Mesenchymal stem cell (in vitro differentiated cells and primary cell): ENCODE measurements at regions not wholly inside any gene's neighbourhood (a gene's known extent, or its start where the extent isn't known, plus 50 kb on each side); places are given as distances from the start of the nearest gene placed in this dataset.

Source experiments
- DNase-seq: peaks from one replicate; pipeline ENCODE4 v3.0.0-alpha.2; 2013
- H2AFZ ChIP-seq: one replicate; pipeline ENCODE4 v1.6.1; 2013; ENCODE audit warnings: low read depth, mild to moderate bottlenecking, control low read depth, inconsistent platforms, low read length, moderate library complexity
- H2AK5ac ChIP-seq: 2 replicates; pipeline ENCODE4 v1.6.1; 2013; ENCODE audit warnings: low read length, moderate library complexity, mild to moderate bottlenecking, inconsistent platforms; ENCODE audit not compliant: severe bottlenecking
- H2BK120ac ChIP-seq: one replicate; pipeline ENCODE4 v1.6.1; 2013; ENCODE audit warnings: low read depth, mild to moderate bottlenecking, inconsistent platforms, low read length, moderate library complexity
- H2BK12ac ChIP-seq, 2 experiments: one replicate each; pipeline ENCODE4 v1.6.1; 2013; ENCODE audit warnings: inconsistent platforms in 2 of 2, low read length in 2 of 2, mild to moderate bottlenecking in 2 of 2, moderate library complexity in 2 of 2, control low read depth in 1 of 2
- H2BK15ac ChIP-seq: one replicate; pipeline ENCODE4 v1.6.1; 2013; ENCODE audit warnings: mild to moderate bottlenecking, low read depth, inconsistent platforms; ENCODE audit not compliant: poor library complexity, severe bottlenecking
- H2BK5ac ChIP-seq: 2 replicates; pipeline ENCODE4 v1.6.1; 2013; ENCODE audit warnings: low read depth, mild to moderate bottlenecking, low read length, control low read depth, inconsistent platforms; ENCODE audit not compliant: poor library complexity, severe bottlenecking
- H3K14ac ChIP-seq, 2 experiments: one replicate each; pipeline ENCODE4 v1.6.1; 2013; ENCODE audit warnings: inconsistent platforms in 2 of 2, low read length in 2 of 2, control low read depth in 1 of 2, mild to moderate bottlenecking in 1 of 2, moderate library complexity in 1 of 2
- H3K18ac ChIP-seq, 2 experiments: one replicate each; pipeline ENCODE4 v1.6.1; 2013; ENCODE audit warnings: inconsistent platforms in 2 of 2, low read length in 2 of 2, control low read depth in 1 of 2, low read depth in 1 of 2, mild to moderate bottlenecking in 1 of 2
- H3K23ac ChIP-seq, 2 experiments: one replicate each; pipeline ENCODE4 v1.6.1; 2013; ENCODE audit warnings: inconsistent platforms in 2 of 2, low read length in 2 of 2, mild to moderate bottlenecking in 2 of 2, moderate library complexity in 2 of 2, control low read depth in 1 of 2
- H3K27ac ChIP-seq: 2 replicates; pipeline ENCODE4 v1.5.1; 2013; ENCODE audit warnings: mild to moderate bottlenecking, moderate library complexity, low read length, control low read depth, inconsistent platforms; ENCODE audit not compliant: poor library complexity, severe bottlenecking
- H3K27me3 ChIP-seq, 2 experiments: 2 replicates each; pipeline versions ENCODE4 v1.6.1 to v1.7.0; 2013; ENCODE audit warnings: low read length in 2 of 2, mild to moderate bottlenecking in 2 of 2, moderate library complexity in 2 of 2, control low read depth in 1 of 2, inconsistent platforms in 1 of 2; ENCODE audit not compliant: control insufficient read depth in 1 of 2, insufficient read depth in 1 of 2
- H3K36me3 ChIP-seq, 2 experiments: 2 replicates each; pipeline versions ENCODE4 v1.6.1 to v1.7.0; 2013; ENCODE audit warnings: low read length in 2 of 2, control low read depth in 1 of 2, inconsistent platforms in 1 of 2, low read depth in 1 of 2, mild to moderate bottlenecking in 1 of 2; ENCODE audit not compliant: insufficient read depth in 2 of 2, control insufficient read depth in 1 of 2
- H3K4ac ChIP-seq, 2 experiments: one replicate each; pipeline ENCODE4 v1.6.1; 2013; ENCODE audit warnings: inconsistent platforms in 2 of 2, low read length in 2 of 2, mild to moderate bottlenecking in 2 of 2, moderate library complexity in 2 of 2, control low read depth in 1 of 2, low read depth in 1 of 2
- H3K4me1 ChIP-seq: 2 replicates; pipeline ENCODE4 v1.6.1; 2013; ENCODE audit warnings: low read depth, low read length, control low read depth; ENCODE audit not compliant: control insufficient read depth, insufficient read depth
- H3K4me2 ChIP-seq: 2 replicates; pipeline ENCODE4 v1.6.1; 2013; ENCODE audit warnings: low read length, mild to moderate bottlenecking, inconsistent platforms; ENCODE audit not compliant: poor library complexity, severe bottlenecking
- H3K4me3 ChIP-seq, 2 experiments: 2 replicates each; pipeline versions ENCODE4 v1.5.1 to v1.7.0; 2013; ENCODE audit warnings: low read length in 2 of 2, mild to moderate bottlenecking in 2 of 2, control low read depth in 1 of 2, low read depth in 1 of 2; ENCODE audit not compliant: insufficient read depth in 1 of 2
- H3K79me1 ChIP-seq: replicated peaks from 2 replicates; pipeline ENCODE4 v1.6.1; 2013; ENCODE audit warnings: mild to moderate bottlenecking, control low read depth, low read length, inconsistent platforms; ENCODE audit not compliant: poor library complexity, severe bottlenecking
- H3K9ac ChIP-seq: 2 replicates; pipeline ENCODE4 v1.7.0; 2013; ENCODE audit warnings: mild to moderate bottlenecking, low read length, moderate library complexity
- H3K9me3 ChIP-seq: 2 replicates; pipeline ENCODE4 v1.7.0; 2013; ENCODE audit warnings: mild to moderate bottlenecking, low read length; ENCODE audit not compliant: control insufficient read depth
- H4K8ac ChIP-seq: one replicate; pipeline ENCODE4 v1.6.1; 2013; ENCODE audit warnings: inconsistent platforms, mild to moderate bottlenecking, low read length, moderate library complexity
- H4K91ac ChIP-seq: one replicate; pipeline ENCODE4 v1.6.1; 2013; ENCODE audit warnings: mild to moderate bottlenecking, low read length, inconsistent platforms
- WGBS: methylation state at CpG from one replicate; pipeline ENCODE4 v1.1.7; 2013; ENCODE audit warnings: mixed read lengths; 5-methylcytosine and 5-hydroxymethylcytosine counted together

DNA sequence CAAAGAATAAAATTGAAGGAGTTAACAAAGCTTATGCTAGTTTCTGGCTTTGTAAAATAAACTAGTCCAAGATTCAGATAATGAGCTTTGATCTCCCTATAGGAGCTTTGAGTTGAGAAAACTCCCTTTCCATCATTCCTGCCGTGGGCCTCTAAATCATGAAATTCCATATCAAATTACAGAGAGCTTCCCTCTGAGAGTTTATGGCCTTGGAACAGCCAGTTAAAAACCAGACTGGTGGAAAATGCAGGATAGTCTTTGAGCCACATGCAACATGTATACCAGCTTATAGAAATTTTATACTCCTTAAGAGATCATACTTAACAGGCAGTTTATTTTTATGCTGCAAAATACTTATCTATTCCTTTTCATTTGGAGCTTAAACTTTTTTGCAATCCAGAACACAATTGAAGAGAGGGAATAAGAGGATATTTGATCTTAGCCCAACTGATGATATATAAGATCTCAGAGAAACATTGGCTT is 175.8 kb upstream of the ATP2B1 start:
- DNase-seq = no peak
- Histone ChIP-seq H2AK5ac (no peak overlapping the region), H3K27ac (no peak overlapping the region), H3K4me1 (no peaks in the 10 kb centered on the region), H3K18ac (no peak overlapping the region), H3K14ac (no peak overlapping the region), H2BK12ac (no peak overlapping the region), H3K79me1 (no peaks in the 10 kb centered on the region), H3K9me3 (no peaks in the 10 kb centered on the region), H3K4me2 (no peak overlapping the region), H4K8ac (no peak overlapping the region), H3K4me3 (no peak overlapping the region), H3K23ac (no peak overlapping the region), H2BK120ac (no peak overlapping the region), H3K4ac (no peak overlapping the region), H3K9ac (no peak overlapping the region), H4K91ac (no peak overlapping the region), H2AFZ (no peak overlapping the region), H3K27me3 (no peaks in the 10 kb centered on the region), H3K36me3 (no peaks in the 10 kb centered on the region), H2BK5ac (no peak overlapping the region), H2BK15ac (no peak overlapping the region)
- WGBS = 20% methylated on average over 1 of the region's 1 CpG

DNA sequence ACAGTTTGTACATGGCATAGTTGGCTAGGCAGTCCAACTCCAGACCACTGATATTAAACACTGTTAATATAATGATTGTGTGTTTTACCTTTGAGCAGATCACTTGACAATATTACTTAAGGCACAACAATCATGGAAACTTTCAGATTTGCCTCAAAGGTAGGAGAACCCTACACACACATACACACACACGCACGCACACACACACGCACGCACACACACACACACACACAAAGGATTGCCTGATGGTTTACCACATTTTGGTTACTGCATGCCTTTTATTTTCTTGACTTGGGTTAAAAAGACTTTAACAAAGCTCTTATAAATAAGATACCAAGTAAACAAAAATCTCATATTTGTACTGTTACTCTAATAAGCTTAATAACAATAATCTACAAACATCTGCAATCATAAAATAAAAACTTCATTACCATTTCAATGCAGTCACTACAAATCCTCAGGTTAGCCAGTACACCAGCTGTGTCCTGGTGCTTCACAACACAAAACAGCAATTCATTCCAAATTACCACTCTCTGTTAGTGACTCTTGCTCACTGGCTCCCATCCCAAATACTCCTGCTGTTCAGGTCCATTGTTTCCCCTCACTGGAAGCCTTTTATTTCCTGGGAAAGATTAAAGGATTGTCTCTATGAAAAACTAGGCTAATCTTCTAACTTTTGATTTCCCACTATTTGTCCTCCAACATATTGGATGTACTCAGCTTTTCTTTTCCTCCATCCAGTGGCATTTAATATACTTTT is 175.2 kb upstream of the ATP2B1 start:
- H3K4ac ChIP-seq = no peak overlapping the region
- H2AFZ ChIP-seq = peak overlapping the region; percentile 51
- no peaks in the 10 kb centered on the region for H3K36me3 ChIP-seq
- 81% methylated on average over 4 of the region's 4 CpGs for WGBS
- H4K91ac ChIP-seq = peak overlapping the region; percentile 68
- no peak overlapping the region for H3K23ac ChIP-seq
- no peak overlapping the region for H3K4me3 ChIP-seq
- no peak overlapping the region for H3K9ac ChIP-seq
- no peaks in the 10 kb centered on the region for H3K79me1 ChIP-seq
- H3K4me2 ChIP-seq = no peak overlapping the region
- no peaks in the 10 kb centered on the region for H3K4me1 ChIP-seq
- H2BK120ac ChIP-seq = no peak overlapping the region
- H2BK5ac ChIP-seq = no peak overlapping the region
- H4K8ac ChIP-seq = no peak overlapping the region
- no peak overlapping the region for H3K27ac ChIP-seq
- no peak overlapping the region for H2BK15ac ChIP-seq
- H3K27me3 ChIP-seq = no peaks in the 10 kb centered on the region
- H3K14ac ChIP-seq = no peak overlapping the region
- H2BK12ac ChIP-seq = peak overlapping the region in 1 of 2 experiments; percentile 63
- DNase-seq = no peak
- H3K9me3 ChIP-seq = no peaks in the 10 kb centered on the region
- no peak overlapping the region for H3K18ac ChIP-seq
- H2AK5ac ChIP-seq = no peak overlapping the region

DNA sequence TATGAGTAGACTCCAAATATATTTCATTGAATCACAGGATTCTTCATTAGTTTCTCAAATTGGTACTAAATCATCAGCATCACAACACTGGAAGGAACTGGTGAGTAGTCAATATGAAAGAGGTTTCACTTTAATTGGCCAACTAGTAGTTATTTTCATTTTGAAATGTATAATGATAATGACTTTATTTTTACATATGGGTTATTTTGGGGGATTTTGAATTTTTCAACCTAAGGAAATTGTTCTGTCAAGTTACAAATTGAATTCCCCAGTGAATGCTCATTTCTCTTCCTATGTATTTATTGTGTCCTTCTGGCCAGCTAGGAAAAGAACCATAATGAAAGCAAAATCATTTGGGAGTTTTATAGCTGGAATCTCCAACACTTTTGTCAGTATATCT is 174.2 kb upstream of the ATP2B1 start:
- Histone ChIP-seq H3K4me2 (no peak overlapping the region), H2BK12ac (no peak overlapping the region), H3K9me3 (no peaks in the 10 kb centered on the region), H3K27me3 (no peaks in the 10 kb centered on the region), H3K27ac (no peak overlapping the region), H4K8ac (no peak overlapping the region), H2AK5ac (no peak overlapping the region), H3K79me1 (no peaks in the 10 kb centered on the region), H2AFZ (no peak overlapping the region), H2BK120ac (no peak overlapping the region), H3K36me3 (no peaks in the 10 kb centered on the region), H3K4ac (no peak overlapping the region), H2BK5ac (no peak overlapping the region), H4K91ac (no peak overlapping the region), H3K4me1 (no peaks in the 10 kb centered on the region), H3K18ac (no peak overlapping the region), H3K14ac (no peak overlapping the region), H2BK15ac (no peak overlapping the region), H3K4me3 (no peak overlapping the region), H3K23ac (no peak overlapping the region), H3K9ac (peak overlapping the region; percentile 50)
- no peak for DNase-seq

DNA sequence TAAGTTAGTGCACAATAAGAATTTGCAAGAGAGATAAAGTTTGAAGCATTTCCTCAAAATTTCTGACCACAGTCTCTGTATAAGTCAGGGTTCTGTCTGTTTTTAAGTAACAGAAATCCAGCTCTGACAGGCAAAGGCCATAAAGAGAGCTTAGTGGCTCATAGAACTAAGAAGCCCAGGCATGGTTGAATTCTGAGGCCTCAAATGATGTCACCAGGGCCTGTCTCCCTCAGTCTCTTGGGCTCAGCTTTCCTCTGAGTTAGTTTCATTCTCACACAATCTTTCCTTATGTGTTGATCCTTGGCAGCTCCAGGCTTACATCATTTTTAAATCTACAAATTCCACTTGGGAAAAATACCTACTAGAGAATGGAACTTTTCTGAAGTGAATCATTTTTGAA is 173.4 kb upstream of the ATP2B1 start:
- H2BK15ac ChIP-seq = no peak overlapping the region

More for the DNA sequence above, 173.4 kb upstream of the ATP2B1 start:
- Histone ChIP-seq H3K36me3 (no peaks in the 10 kb centered on the region), H3K9ac (peak overlapping the region; percentile 50), H3K18ac (no peak overlapping the region), H2AFZ (no peak overlapping the region), H3K27ac (no peak overlapping the region), H2AK5ac (no peak overlapping the region), H2BK12ac (no peak overlapping the region), H3K23ac (no peak overlapping the region), H4K91ac (no peak overlapping the region), H2BK5ac (no peak overlapping the region), H4K8ac (no peak overlapping the region), H3K4me3 (no peak overlapping the region), H3K4me1 (no peaks in the 10 kb centered on the region), H3K27me3 (no peaks in the 10 kb centered on the region), H3K79me1 (no peaks in the 10 kb centered on the region), H3K4me2 (no peak overlapping the region), H3K9me3 (no peaks in the 10 kb centered on the region), H3K14ac (no peak overlapping the region), H3K4ac (no peak overlapping the region), H2BK120ac (no peak overlapping the region)
- DNase-seq = peak; percentile 90
